Stimulated activated naive CD4-positive, alpha-beta T cell treated with Interleukin-2 at 50 U/mL for 16 hours (primary cell): ENCODE measurements at regions not wholly inside any gene's neighbourhood (a gene's known extent, or its start where the extent isn't known, plus 50 kb on each side); places are given as distances from the start of the nearest gene placed in this dataset.

Experiments used
- DNase-seq: peaks from one replicate; lab custom pipeline; 2025; lab: John Stamatoyannopoulos, UW

DNA sequence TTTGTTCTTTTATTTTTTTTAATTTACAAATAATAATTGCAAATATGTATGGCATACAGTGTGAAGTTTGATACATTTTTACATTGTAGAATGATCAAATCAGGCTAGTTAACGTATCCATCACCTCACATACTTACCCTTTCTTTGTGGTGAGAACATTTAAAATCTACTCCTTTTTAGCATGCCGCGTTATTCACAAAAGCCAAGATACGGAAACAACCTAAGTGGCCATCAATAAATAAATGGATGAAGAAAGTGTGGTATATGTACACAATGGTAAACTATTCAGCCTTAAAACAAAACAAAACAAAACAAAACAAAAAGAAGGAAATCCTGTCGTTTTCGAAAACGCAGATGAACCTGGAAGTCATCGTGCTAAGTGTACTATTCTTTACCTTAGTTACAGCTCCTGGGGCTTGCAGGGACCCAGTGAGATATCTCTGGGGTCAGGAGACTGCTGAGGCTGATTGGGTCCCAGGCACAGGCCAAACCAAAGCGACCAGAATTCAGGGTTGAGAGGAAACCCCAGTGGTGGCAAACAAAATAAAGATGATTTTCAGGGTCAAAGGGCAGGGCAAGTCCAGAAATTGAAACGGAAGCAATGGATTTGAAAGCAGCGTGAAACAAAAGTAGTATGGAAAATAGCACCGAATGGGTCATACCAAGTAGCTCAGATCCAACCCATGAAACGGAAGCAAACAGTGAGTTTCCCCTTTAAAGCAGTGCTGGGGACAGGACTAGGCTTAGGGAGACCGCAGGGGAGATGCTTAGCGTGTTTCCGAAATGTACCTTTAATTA, 188.2 kb downstream of the PLPP3 start:
- no peak for DNase-seq

DNA sequence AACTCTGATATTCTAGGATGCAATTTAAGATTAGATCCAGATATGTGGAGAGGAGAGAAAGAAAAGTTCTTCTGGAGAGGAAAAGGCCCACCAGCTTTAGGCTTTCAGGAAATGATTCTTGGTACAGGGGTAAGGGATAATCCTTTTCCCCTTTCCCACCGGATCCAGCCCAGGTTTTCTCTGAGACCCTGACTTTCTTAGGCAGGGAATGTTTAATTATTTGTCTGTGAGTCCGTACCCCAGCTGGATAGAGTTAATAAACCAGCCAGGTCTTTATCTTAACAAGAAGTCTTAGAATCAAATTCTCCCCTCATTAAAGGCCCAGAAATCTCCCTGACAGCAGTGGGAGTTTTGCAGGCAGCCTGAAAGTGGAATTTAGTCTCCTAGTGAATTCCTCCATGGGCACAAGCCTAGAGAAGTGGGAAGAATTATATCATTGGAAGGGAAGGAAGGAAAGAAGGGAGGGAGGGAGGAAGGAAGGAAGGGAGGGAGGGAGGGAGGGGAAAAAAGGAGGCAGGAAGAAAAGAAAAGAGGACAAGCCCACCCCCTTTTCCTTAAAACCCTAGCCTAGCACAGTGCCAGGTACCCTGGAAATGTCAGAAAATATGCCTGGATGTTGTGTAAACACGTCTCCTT, 189.0 kb downstream of the PLPP3 start:
- no peak for DNase-seq

DNA sequence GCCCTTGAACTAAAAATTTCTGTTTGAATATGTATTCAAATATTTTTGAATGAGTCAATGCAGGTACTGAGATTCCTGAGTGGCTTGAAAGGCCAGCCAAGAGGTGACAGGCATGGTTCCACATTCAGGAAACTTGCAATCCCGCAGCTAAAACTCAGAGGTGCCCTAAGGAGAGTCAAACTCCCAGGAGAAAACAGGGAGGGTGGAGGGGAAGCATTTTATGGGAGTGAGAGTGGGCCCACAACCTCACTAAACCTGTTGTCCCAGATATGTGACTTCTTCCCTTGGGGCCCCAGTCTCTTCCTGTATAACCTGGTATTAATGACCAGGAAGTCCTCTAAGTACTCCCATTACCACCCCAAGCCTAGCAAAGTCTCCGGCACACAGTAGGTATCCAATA, 189.6 kb downstream of the PLPP3 start:
- no peak for DNase-seq

- no peak for DNase-seq
Measured at GRCh38 chr1:56387071-56387740, 192.2 kb downstream of the PLPP3 start.

DNA sequence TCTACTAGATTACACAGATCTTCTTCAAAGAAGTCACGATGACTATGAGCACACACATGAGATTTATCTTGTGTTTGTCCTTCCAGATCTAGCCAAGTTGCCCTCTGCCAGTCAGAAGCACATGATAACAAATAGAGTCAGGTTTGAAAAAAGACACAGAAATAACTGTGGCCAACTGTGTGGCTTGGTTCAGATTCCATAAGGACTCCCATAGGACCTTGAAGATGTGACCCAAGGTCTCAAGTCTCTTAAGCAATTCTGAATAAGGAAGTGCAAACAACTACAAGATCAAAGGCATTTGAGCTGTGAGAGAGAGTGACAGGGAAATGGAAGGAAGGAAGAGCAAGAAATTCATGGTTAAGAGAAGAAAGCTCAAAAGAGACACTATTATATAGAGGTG, 194.0 kb downstream of the PLPP3 start:
- no peak for DNase-seq

- no peak for DNase-seq
Measured at GRCh38 chr1:56382929-56383328, 196.4 kb downstream of the PLPP3 start.

- DNase-seq: no peak
Measured at GRCh38 chr1:56380531-56380930, 198.8 kb downstream of the PLPP3 start.

GRCh38 chr1:56378341-56379070, 200.9 kb downstream of the PLPP3 start:
- no peak for DNase-seq

GRCh38 chr1:56377431-56377830, 201.9 kb downstream of the PLPP3 start:
- DNase-seq: no peak

DNA sequence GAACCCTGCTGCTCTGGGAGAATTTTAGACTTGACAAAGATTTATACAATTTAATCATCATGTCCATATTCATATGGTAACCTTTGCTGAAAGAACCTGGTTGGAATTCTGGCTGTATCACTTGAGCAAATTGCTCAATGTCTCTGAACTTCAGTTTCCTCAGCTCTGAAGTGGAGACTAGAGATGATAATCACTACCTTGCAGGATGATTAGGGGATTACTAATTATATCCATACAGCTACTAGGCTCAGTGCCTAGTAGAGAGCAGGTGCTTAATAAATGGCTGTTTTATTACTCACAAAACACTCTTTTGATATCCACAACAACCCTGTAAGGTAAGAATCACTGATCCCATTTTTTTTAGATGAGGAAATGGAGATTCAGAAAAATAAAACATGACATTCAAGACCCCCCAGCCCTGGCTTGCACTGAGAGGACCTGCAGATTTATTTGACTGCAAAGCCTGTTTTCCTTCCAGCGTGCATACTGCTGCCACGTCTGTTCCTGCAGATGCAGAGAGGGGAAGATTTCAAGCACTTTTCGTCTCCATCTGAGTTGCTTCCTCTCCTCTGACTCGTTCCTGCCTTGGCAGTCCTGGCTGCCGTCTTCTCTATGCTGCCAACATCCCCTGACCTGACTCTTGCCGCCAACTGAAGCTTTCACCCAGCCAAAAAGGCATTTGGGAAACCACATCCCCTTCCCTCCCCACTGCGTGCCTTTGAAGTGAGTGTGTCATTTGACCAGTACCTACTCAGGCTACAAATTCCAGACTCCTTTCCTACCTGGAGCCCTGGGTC, 203.0 kb downstream of the PLPP3 start:
- DNase-seq: no peak

GRCh38 chr1:56375326-56375804, 204.0 kb downstream of the PLPP3 start:
- no peak for DNase-seq

DNA sequence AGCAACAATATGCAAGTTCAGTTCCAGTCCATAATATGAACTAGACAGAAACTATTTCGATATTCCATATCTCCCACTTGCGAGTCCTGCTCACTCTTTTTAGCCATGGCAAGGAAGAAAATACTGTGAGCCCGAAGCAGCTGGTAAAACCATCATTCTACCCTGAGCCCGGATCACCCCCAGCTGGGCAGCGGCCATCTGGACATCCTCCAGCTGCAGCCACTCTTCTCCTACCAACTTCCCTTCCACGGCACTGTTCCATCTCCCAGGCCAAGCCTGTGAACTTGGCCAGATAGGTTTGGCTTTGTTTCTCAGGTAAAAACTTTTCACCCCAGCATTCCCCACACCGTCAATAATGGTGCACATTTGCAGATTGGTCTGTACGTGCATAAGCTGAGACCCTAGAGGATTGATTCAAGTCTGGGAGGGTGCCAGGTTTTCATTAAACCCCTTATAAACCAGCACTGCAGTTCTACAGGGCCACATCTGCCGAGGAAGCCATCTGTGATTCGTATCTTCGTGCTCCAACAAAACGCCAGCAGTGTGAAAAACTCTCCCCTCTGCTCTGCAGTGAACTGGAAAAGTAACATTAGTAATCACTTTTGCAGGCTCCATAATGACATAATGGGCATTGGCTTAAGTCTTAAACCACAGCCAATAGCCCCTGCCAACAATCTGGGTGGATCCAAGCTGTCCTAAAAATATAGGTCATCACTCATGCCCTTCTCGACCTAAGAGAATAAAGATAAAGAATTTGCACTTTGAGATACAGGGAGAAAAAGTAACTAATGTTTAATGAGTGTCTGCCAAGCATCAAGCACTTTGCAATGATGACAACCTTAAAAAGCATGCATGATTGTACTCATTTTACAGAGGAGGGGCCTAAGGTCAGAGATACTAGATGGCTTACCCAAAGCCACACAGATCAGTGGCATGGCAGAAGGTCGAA, 205.1 kb downstream of the PLPP3 start:
- no peak for DNase-seq

GRCh38 chr1:56370513-56370912, 208.8 kb downstream of the PLPP3 start:
- DNase-seq: no peak

- no peak for DNase-seq
Measured at GRCh38 chr1:56363007-56363770, 216.2 kb downstream of the PLPP3 start.

DNA sequence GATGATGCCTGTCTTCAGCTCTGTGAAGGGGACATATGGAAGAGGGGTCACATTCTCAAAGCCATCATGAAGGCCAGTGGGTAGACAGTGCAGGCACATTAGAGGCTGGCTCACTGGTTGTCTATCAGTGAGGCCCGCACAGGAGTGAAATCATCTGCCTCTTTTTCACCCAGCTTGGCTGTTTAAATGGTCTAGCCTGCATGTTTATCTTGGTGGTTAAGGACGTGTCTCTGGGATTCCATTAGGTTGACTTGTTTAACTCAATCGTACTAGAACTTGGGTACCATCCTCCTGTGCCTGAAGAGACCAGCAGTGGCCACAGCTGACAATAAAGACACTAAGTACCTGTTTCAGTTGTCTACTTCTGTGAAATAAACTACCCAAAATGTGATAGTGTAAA, 219.3 kb downstream of the PLPP3 start:
- no peak for DNase-seq

DNA sequence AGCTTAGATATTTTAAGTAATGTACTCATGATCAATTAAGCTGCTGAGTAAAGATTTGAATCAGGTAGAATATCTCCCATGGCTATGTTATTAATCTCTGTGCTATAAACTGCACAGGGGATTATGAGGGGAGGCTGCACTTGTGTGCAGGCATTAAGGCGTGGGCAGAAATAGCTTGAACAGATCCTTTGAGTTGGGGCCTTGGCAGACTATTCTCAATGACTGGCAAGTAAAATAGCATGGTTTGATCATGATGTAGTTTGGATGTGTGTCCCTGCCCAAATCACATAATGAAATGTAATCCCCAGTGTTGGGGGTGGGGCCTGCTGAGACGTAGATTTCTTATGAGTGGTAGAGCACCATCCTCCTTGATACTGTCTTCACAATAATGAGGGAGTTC, 220.3 kb downstream of the PLPP3 start:
- no peak for DNase-seq

DNA sequence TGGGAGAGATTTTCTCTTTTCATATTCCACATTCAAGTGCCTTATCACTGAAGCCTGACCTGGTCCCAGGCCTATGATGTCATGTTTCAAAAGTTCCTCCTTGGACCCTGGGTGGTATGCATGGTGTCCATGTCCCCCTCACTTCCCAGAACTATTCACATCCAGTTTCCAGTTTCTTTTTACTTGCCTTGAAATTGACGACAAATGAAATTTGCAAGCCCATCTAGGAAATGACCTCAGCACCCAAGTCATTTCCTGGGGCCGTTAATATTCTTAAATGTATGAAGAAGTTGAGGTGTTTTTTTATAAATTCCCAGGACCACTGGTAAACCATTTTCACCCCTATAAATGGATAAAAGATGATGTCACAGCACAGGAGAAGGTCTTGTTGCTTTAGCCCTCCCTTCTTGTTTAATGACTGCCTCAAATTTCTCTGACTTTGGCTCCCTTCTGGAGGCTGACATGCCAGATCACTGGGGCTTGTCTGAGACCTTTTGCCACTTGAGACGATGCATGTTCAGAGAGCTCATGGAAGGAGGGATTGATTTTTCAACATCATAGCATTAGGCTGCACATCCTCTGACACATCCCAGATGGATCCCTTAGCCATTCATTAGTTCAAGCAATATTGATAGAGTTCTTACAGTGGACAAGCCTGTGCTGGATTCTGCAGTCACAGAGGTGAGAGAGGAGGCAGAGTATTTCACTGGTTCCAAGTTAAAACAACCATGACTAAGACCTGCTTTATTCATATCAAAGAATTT, 221.3 kb downstream of the PLPP3 start:
- DNase-seq: no peak

GRCh38 chr1:56356376-56356990, 222.9 kb downstream of the PLPP3 start:
- DNase-seq: no peak
